Keratinocyte (primary cell): ENCODE measurements at regions not wholly inside any gene's neighbourhood (a gene's known extent, or its start where the extent isn't known, plus 50 kb on each side); places are given as distances from the start of the nearest gene placed in this dataset.

Experiments
- EZH2 ChIP-seq: IDR thresholded peaks from one replicate; pipeline ENCODE4 v1.6.1; 2012; ENCODE audit warnings: inconsistent platforms, mild to moderate bottlenecking, low read length, moderate library complexity
- TF ChIP-seq, protein P1 (sequence below), 3 experiments: IDR thresholded peaks in 1 of 3; conservative IDR thresholded peaks in 1 of 3; optimal IDR thresholded peaks in 1 of 3; 2 replicates in 2 of 3; 3 replicates in 1 of 3; pipeline versions ENCODE3 to v1.5.1; 2011; ENCODE audit warnings: low read length in 3 of 3, mild to moderate bottlenecking in 3 of 3, moderate library complexity in 2 of 3, control low read depth in 1 of 3, inconsistent platforms in 1 of 3; ENCODE audit not compliant: insufficient read depth in 2 of 3; ENCODE audit errors: extremely low read depth in 1 of 3

DNA sequence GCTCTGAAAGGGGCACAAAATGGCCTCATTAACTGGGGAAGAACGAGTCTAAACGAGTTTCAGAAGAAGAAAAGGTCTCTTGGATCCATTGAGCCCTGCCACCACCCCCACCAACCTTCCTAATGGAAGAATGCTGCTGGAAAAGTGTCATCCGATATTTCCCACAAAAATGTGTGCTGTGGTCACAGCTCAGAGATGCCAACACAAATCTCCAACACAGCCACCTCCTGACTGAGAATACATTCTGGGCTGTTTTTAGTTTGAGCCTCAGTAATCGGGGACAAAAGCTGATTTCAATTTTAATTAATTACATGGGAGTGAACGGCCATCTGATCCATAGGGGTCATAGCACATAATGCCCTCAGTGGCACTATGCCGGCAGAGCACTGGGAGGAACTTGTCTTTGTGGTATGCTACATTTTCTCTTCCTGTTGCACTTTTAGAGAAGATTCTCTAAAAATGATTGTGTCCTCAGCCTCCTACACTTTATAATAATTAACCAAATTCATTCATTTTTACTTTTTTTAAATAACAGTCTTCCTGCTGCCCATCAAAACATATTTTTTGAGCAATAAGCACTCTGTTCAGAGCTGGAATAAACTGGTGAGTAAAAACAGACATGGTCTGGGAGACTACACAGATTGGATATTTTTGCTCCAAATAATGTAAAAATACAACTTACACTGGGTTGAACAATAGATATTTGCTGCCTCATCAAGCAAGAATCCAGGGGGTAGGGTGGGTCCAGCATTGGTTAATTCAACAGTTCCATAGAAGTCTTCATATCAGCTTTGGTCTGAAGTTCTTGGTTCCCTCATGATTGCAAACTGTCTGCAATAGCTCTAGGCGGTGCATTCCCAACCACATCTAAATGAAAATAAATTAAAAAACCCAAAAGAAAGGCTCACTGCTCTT, 143.6 kb upstream of the TMEM170B start:
- no peak for TF ChIP-seq EZH2
- TF ChIP-seq, protein P1, sequence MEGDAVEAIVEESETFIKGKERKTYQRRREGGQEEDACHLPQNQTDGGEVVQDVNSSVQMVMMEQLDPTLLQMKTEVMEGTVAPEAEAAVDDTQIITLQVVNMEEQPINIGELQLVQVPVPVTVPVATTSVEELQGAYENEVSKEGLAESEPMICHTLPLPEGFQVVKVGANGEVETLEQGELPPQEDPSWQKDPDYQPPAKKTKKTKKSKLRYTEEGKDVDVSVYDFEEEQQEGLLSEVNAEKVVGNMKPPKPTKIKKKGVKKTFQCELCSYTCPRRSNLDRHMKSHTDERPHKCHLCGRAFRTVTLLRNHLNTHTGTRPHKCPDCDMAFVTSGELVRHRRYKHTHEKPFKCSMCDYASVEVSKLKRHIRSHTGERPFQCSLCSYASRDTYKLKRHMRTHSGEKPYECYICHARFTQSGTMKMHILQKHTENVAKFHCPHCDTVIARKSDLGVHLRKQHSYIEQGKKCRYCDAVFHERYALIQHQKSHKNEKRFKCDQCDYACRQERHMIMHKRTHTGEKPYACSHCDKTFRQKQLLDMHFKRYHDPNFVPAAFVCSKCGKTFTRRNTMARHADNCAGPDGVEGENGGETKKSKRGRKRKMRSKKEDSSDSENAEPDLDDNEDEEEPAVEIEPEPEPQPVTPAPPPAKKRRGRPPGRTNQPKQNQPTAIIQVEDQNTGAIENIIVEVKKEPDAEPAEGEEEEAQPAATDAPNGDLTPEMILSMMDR (optimal IDR thresholded peaks at IDR 0.05 in 1 of 3, IDR thresholded peaks at IDR 0.05 in 1 of 3, conservative IDR thresholded peaks at IDR 0.05 in 1 of 3; ENCODE audit: extremely low read depth in 1 of 3, insufficient read depth in 2 of 3, low read length in 3 of 3): no peak
